ENCODE measurements at regions not wholly inside any gene's neighbourhood (a gene's known extent, or its start where the extent isn't known, plus 50 kb on each side); places are given as distances from the start of the nearest gene placed in this dataset.

GRCh38 chr1:182283746-182284544 lies 107.6 kb downstream of the GLUL start:
- no peak for TF ChIP-seq POLR2A (IDR thresholded peaks at IDR 0.05; ENCODE audit: low read depth, low read length)
- TF ChIP-seq TAF1 (IDR thresholded peaks at IDR 0.05; ENCODE audit: low read depth, low read length), result no peak
- TF ChIP-seq POLR2AphosphoS5 (IDR thresholded peaks at IDR 0.05; ENCODE audit: low read depth, low read length), result no peak
- no peak for TF ChIP-seq PAX5 (IDR thresholded peaks at IDR 0.05; ENCODE audit: insufficient read depth, low read length, severe bottlenecking)
- no peak for TF ChIP-seq SPI1 (IDR thresholded peaks at IDR 0.05; ENCODE audit: low read depth, low read length)
